ENCODE measurements at regions not wholly inside any gene's neighbourhood (a gene's known extent, or its start where the extent isn't known, plus 50 kb on each side); places are given as distances from the start of the nearest gene placed in this dataset.

GRCh38 chr13:83975655-83976165 is 93.4 kb upstream of the SLITRK1 start:
- Histone ChIP-seq H3K4me1 (ENCODE audit: insufficient read depth, low read length) (no peaks in the 10 kb centered on the region), H3K27ac (ENCODE audit: low read length) (no peak overlapping the region), H3K9ac (ENCODE audit: low read length) (no peak overlapping the region), H4K20me1 (ENCODE audit: low read length) (no peaks in the 10 kb centered on the region), H3K27me3 (ENCODE audit: low read length) (no peaks in the 10 kb centered on the region), H3K4me2 (ENCODE audit: low read length) (no peak overlapping the region), H3K9me3 (ENCODE audit: low read length) (no peaks in the 10 kb centered on the region), H3K4me3 (ENCODE audit: low read length) (no peak overlapping the region), H3F3A (ENCODE audit: low read length, unreplicated experiment) (no peaks in the 10 kb centered on the region), H2AFZ (ENCODE audit: low read length) (no peak overlapping the region), H3K36me3 (ENCODE audit: low read depth, low read length) (no peaks in the 10 kb centered on the region), H3K79me2 (ENCODE audit: low read length) (no peaks in the 10 kb centered on the region), H3K9me2 (replicated peaks; ENCODE audit: low read length) (no peaks in the 10 kb centered on the region)
- BruUV-seq (replicated peaks), result no TSS peak
- ATAC-seq (no peak), DNase-seq (no peak)
- ChIA-PET CTCF (no interaction called here), POLR2A (ENCODE audit: unreplicated experiment) (no interaction called here)
- intact Hi-C loops (cut with micrococcal nuclease), result no loop called here
- no peak for TF ChIP-seq CTCF (conservative IDR thresholded peaks at IDR 0.05; ENCODE audit: low read depth, low read length)

GRCh38 chr13:83958531-83958930 is 76.3 kb upstream of the SLITRK1 start:
- Histone ChIP-seq H3K9me3 (ENCODE audit: low read length) (no peaks in the 10 kb centered on the region), H2AFZ (ENCODE audit: low read length) (no peak overlapping the region), H3K27me3 (ENCODE audit: low read length) (no peaks in the 10 kb centered on the region), H3K27ac (ENCODE audit: low read length) (no peak overlapping the region), H3K4me3 (ENCODE audit: low read length) (no peak overlapping the region), H3K36me3 (ENCODE audit: low read depth, low read length) (no peaks in the 10 kb centered on the region), H3K4me2 (ENCODE audit: low read length) (no peak overlapping the region), H3K9me2 (replicated peaks; ENCODE audit: low read length) (no peaks in the 10 kb centered on the region), H3K79me2 (ENCODE audit: low read length) (no peaks in the 10 kb centered on the region), H3K4me1 (ENCODE audit: insufficient read depth, low read length) (no peaks in the 10 kb centered on the region), H3F3A (ENCODE audit: low read length, unreplicated experiment) (no peaks in the 10 kb centered on the region), H4K20me1 (ENCODE audit: low read length) (no peaks in the 10 kb centered on the region), H3K9ac (ENCODE audit: low read length) (no peak overlapping the region)
- POLR2A ChIA-PET (ENCODE audit: unreplicated experiment), result no interaction called here
- TF ChIP-seq EZH2phosphoT487 (IDR thresholded peaks at IDR 0.05; ENCODE audit: borderline replicate concordance, low read length) (no peak), CTCF (conservative IDR thresholded peaks at IDR 0.05; ENCODE audit: low read depth, low read length) (no peak), EZH2 (IDR thresholded peaks at IDR 0.05; ENCODE audit: low read length, unreplicated experiment) (no peak)
- no peak for ATAC-seq
- DNase-seq, result no peak
- BruUV-seq (replicated peaks), result no TSS peak
- intact Hi-C loops (cut with micrococcal nuclease), result no loop called here
- CTCF ChIA-PET, result no interaction called here

GRCh38 chr13:83955011-83955410 is 72.7 kb upstream of the SLITRK1 start:
- TF ChIP-seq CTCF (conservative IDR thresholded peaks at IDR 0.05; ENCODE audit: low read depth, low read length) (no peak), EZH2 (IDR thresholded peaks at IDR 0.05; ENCODE audit: low read length, unreplicated experiment) (no peak), EZH2phosphoT487 (IDR thresholded peaks at IDR 0.05; ENCODE audit: borderline replicate concordance, low read length) (no peak)
- CTCF ChIA-PET, result no interaction called here

More at GRCh38 chr13:83955011-83955410, 72.7 kb upstream of the SLITRK1 start:
- no peaks in the 10 kb centered on the region for H3K36me3 ChIP-seq (ENCODE audit: low read depth, low read length)
- H3F3A ChIP-seq (ENCODE audit: low read length, unreplicated experiment), result no peaks in the 10 kb centered on the region
- H3K79me2 ChIP-seq (ENCODE audit: low read length), result no peaks in the 10 kb centered on the region
- no peaks in the 10 kb centered on the region for H4K20me1 ChIP-seq (ENCODE audit: low read length)
- no peak overlapping the region for H3K9ac ChIP-seq (ENCODE audit: low read length)
- no peaks in the 10 kb centered on the region for H3K27me3 ChIP-seq (ENCODE audit: low read length)
- H2AFZ ChIP-seq (ENCODE audit: low read length), result no peak overlapping the region
- no peak overlapping the region for H3K4me3 ChIP-seq (ENCODE audit: low read length)
- no peak for ATAC-seq
- no peak for DNase-seq
- no TSS peak for BruUV-seq (replicated peaks)
- no peaks in the 10 kb centered on the region for H3K4me1 ChIP-seq (ENCODE audit: insufficient read depth, low read length)
- H3K9me3 ChIP-seq (ENCODE audit: low read length), result no peaks in the 10 kb centered on the region
- POLR2A ChIA-PET (ENCODE audit: unreplicated experiment), result no interaction called here
- intact Hi-C loops (cut with micrococcal nuclease), result no loop called here
- H3K4me2 ChIP-seq (ENCODE audit: low read length), result no peak overlapping the region
- H3K9me2 ChIP-seq (replicated peaks; ENCODE audit: low read length), result no peaks in the 10 kb centered on the region
- H3K27ac ChIP-seq (ENCODE audit: low read length), result no peak overlapping the region
